GM04503 (cell line): ENCODE measurements at regions not wholly inside any gene's neighbourhood (a gene's known extent, or its start where the extent isn't known, plus 50 kb on each side); places are given as distances from the start of the nearest gene placed in this dataset.
"Not testable (repeated sequence)": the region's sequence is repeated elsewhere in the genome, so short reads cannot be mapped to it uniquely, and the experiment has no call there.

Experiments used
- DNase-seq: peaks from one replicate; pipeline ENCODE4 v3.0.0-alpha.2; 2012; ENCODE audit warnings: low read depth

GRCh38 chr10:106078895-106079576 lies 1085.5 kb downstream of the SORCS1 start:
- no peak for DNase-seq

- DNase-seq: no peak
These were observed 1088.0 kb downstream of the SORCS1 start for GRCh38 chr10:106076496-106076895.

GRCh38 chr10:106053061-106053460 lies 1111.4 kb downstream of the SORCS1 start:
- DNase-seq: no peak

GRCh38 chr10:106044503-106044902 lies 1120.0 kb downstream of the SORCS1 start:
- DNase-seq: no peak

GRCh38 chr10:106043863-106044262 lies 1120.6 kb downstream of the SORCS1 start:
- DNase-seq: no peak

- DNase-seq: no peak
These were observed 1126.3 kb downstream of the SORCS1 start for GRCh38 chr10:106038246-106038645.

GRCh38 chr10:106033065-106033464 lies 1131.4 kb downstream of the SORCS1 start:
- DNase-seq: no peak

- no peak for DNase-seq
These were observed 1132.0 kb downstream of the SORCS1 start for GRCh38 chr10:106032450-106033002.

- no peak for DNase-seq
These were observed 1137.3 kb downstream of the SORCS1 start for GRCh38 chr10:106027240-106027639.

GRCh38 chr10:106025208-106025811 lies 1139.2 kb downstream of the SORCS1 start:
- no peak for DNase-seq

- DNase-seq: no peak
These were observed 1141.2 kb downstream of the SORCS1 start for GRCh38 chr10:106023329-106023728.

GRCh38 chr10:106019559-106019958 lies 1144.9 kb downstream of the SORCS1 start:
- DNase-seq: not testable (repeated sequence)

- DNase-seq: not testable (repeated sequence)
These were observed 1148.9 kb downstream of the SORCS1 start for GRCh38 chr10:106015369-106016199.

GRCh38 chr10:106011250-106011649 lies 1153.3 kb downstream of the SORCS1 start:
- DNase-seq: no peak

GRCh38 chr10:106000721-106001120 lies 1163.8 kb downstream of the SORCS1 start:
- DNase-seq: no peak

GRCh38 chr10:105993609-105994008 lies 1170.9 kb downstream of the SORCS1 start:
- DNase-seq: no peak

- DNase-seq: no peak
These were observed 1171.6 kb downstream of the SORCS1 start for GRCh38 chr10:105992928-105993327.

GRCh38 chr10:105990529-105990928 lies 1174.0 kb downstream of the SORCS1 start:
- DNase-seq: no peak

- DNase-seq: no peak
These were observed 1174.5 kb downstream of the SORCS1 start for GRCh38 chr10:105989995-105990394.

- no peak for DNase-seq
These were observed 1175.7 kb downstream of the SORCS1 start for GRCh38 chr10:105988848-105989247.

GRCh38 chr10:105986912-105987635 lies 1177.4 kb downstream of the SORCS1 start:
- no peak for DNase-seq

- no peak for DNase-seq
These were observed 1178.0 kb downstream of the SORCS1 start for GRCh38 chr10:105986486-105986885.
